RWPE2 (cell line): ENCODE measurements at regions not wholly inside any gene's neighbourhood (a gene's known extent, or its start where the extent isn't known, plus 50 kb on each side); places are given as distances from the start of the nearest gene placed in this dataset.

Experiments
- ATAC-seq: fragments of 200-7000 bp; cut with Tn5 transposase; 3 replicates; pipeline ENCODE4 v1.9.1; 2021; ENCODE audit warnings: low read depth
- DNase-seq: peaks from one replicate; pipeline ENCODE4 v3.0.0-alpha.2; 2020; ENCODE audit warnings: low spot score
- H3K27ac ChIP-seq: fragments of 450-650 bp; 2 replicates; pipeline ENCODE4 v1.5.1; 2017; ENCODE audit warnings: mild to moderate bottlenecking; ENCODE audit not compliant: poor library complexity, severe bottlenecking
- H3K27me3 ChIP-seq: fragments of 250-450 bp; sonication (Bioruptor Pico); 2 replicates; pipeline ENCODE4 v1.5.1; 2021; ENCODE audit warnings: mild to moderate bottlenecking, moderate library complexity; ENCODE audit not compliant: insufficient read depth, poor library complexity, severe bottlenecking
- H3K36me3 ChIP-seq: fragments of 250-450 bp; sonication (Bioruptor Pico); 2 replicates; pipeline ENCODE4 v1.5.1; 2020; ENCODE audit warnings: low read depth, mild to moderate bottlenecking, moderate library complexity
- H3K4me1 ChIP-seq: fragments of 250-450 bp; sonication (Bioruptor Pico); 2 replicates; pipeline ENCODE4 v1.5.1; 2021; ENCODE audit warnings: mild to moderate bottlenecking, moderate library complexity; ENCODE audit not compliant: insufficient read depth, poor library complexity, severe bottlenecking
- H3K4me3 ChIP-seq: fragments of 250-450 bp; sonication (Bioruptor Pico); 2 replicates; pipeline ENCODE4 v1.5.1; 2021; ENCODE audit warnings: mild to moderate bottlenecking, moderate library complexity; ENCODE audit not compliant: severe bottlenecking
- H3K9me3 ChIP-seq: fragments of 250-450 bp; sonication (Bioruptor Pico); 2 replicates; pipeline ENCODE4 v1.5.1; 2021; ENCODE audit warnings: mild to moderate bottlenecking, moderate library complexity; ENCODE audit not compliant: severe bottlenecking
- CTCF ChIP-seq: fragments of 450-650 bp; IDR thresholded peaks from one replicate; pipeline ENCODE4 v1.5.1; 2017; ENCODE audit warnings: mild to moderate bottlenecking, moderate library complexity; ENCODE audit not compliant: poor library complexity, severe bottlenecking

DNA sequence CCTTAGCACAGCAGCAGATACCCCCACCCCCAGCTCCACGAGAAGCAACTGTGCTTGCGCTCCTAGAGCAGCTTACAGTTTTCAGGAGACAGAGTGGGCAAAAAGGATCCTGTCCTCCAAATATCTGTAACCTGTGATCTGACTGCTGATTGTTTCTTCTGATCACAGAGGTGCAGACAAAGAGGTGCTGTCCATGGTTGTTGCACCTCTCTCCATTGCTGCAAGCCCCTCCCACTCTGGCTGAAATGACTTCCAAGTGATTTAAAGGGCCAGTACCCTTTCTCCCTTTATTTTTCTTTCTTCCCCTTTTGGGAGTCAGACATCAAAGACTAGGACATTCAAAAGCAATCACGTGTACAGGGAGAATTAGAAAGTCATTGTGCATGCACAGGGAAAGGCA, 205.3 kb upstream of the GEMIN8 start:
- no peak overlapping the region for H3K4me3 ChIP-seq
- H3K36me3 ChIP-seq = no peaks in the 10 kb centered on the region
- H3K27ac ChIP-seq = no peak overlapping the region
- TF ChIP-seq CTCF = no peak
- no peaks in the 10 kb centered on the region for H3K4me1 ChIP-seq
- DNase-seq (no peak), ATAC-seq (no peak)
- H3K27me3 ChIP-seq = no peaks in the 10 kb centered on the region
- no peaks in the 10 kb centered on the region for H3K9me3 ChIP-seq

- no peaks in the 10 kb centered on the region for H3K27me3 ChIP-seq
- no peaks in the 10 kb centered on the region for H3K36me3 ChIP-seq
- TF ChIP-seq CTCF = no peak
- no peaks in the 10 kb centered on the region for H3K9me3 ChIP-seq
- H3K27ac ChIP-seq = no peak overlapping the region
- no peak overlapping the region for H3K4me3 ChIP-seq
- no peaks in the 10 kb centered on the region for H3K4me1 ChIP-seq
- no peak for DNase-seq
- no peak for ATAC-seq
Observed at GRCh38 chrX:14232688-14233087, 203.0 kb upstream of the GEMIN8 start.

DNA sequence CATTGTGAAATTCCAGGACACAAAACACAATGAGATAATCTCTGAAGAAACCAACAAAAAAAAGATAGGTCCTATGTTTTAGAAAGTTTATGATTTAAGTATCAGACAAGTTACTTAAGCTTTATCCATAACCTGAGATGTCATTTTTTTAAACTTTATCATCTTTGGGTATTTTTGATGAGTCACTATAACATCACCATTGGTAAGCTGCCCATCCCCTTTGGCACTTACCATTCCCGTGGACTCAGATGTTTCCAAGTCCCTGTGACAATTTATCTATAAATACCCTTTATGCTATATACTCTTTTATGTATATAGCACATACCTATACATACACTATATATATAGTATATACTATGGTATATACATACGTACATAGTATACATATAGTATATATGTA, 198.9 kb upstream of the GEMIN8 start:
- H3K4me3 ChIP-seq = no peak overlapping the region

GRCh38 chrX:14220386-14220944, 190.8 kb upstream of the GEMIN8 start:
- ATAC-seq (no peak), DNase-seq (no peak)
- no peaks in the 10 kb centered on the region for H3K4me1 ChIP-seq
- H3K4me3 ChIP-seq = no peak overlapping the region
- H3K27ac ChIP-seq = no peak overlapping the region
- H3K9me3 ChIP-seq = no peaks in the 10 kb centered on the region
- H3K36me3 ChIP-seq = no peaks in the 10 kb centered on the region
- H3K27me3 ChIP-seq = no peaks in the 10 kb centered on the region
- TF ChIP-seq CTCF = no peak

More for the DNA sequence above, 198.9 kb upstream of the GEMIN8 start:
- no peak overlapping the region for H3K27ac ChIP-seq
- H3K36me3 ChIP-seq = no peaks in the 10 kb centered on the region
- H3K9me3 ChIP-seq = no peaks in the 10 kb centered on the region
- H3K4me1 ChIP-seq = no peaks in the 10 kb centered on the region
- no peak for ATAC-seq
- DNase-seq = no peak
- no peaks in the 10 kb centered on the region for H3K27me3 ChIP-seq
- TF ChIP-seq CTCF = no peak

- Histone ChIP-seq H3K4me3 (no peak overlapping the region), H3K9me3 (no peaks in the 10 kb centered on the region), H3K36me3 (no peaks in the 10 kb centered on the region), H3K4me1 (no peaks in the 10 kb centered on the region), H3K27me3 (no peaks in the 10 kb centered on the region), H3K27ac (no peak overlapping the region)
- no peak for DNase-seq
- no peak for TF ChIP-seq CTCF
- no peak for ATAC-seq
Observed at GRCh38 chrX:14209034-14209433, 179.3 kb upstream of the GEMIN8 start.
